ENCODE measurements at regions not wholly inside any gene's neighbourhood (a gene's known extent, or its start where the extent isn't known, plus 50 kb on each side); places are given as distances from the start of the nearest gene placed in this dataset.

DNA sequence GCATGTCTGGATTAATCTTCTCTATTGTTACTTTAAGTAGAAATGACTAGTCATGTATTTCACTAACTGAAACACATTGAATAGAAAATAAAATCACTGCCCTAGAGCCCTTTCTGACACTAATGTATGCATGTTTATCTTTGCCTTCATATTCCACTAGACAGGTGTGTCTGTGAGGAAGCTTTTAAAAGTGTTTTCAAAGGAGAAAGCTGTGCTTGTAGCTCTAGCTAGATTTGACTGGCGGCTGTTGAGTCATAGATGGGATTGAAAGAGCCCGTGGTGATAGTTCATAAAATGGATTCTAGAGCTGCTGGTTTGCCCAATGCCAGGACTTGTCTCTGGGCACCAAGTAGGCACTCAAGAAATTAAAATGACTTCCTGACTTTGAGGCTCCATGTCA, 189.0 kb upstream of the PIRT start:
- TF ChIP-seq, protein P1, sequence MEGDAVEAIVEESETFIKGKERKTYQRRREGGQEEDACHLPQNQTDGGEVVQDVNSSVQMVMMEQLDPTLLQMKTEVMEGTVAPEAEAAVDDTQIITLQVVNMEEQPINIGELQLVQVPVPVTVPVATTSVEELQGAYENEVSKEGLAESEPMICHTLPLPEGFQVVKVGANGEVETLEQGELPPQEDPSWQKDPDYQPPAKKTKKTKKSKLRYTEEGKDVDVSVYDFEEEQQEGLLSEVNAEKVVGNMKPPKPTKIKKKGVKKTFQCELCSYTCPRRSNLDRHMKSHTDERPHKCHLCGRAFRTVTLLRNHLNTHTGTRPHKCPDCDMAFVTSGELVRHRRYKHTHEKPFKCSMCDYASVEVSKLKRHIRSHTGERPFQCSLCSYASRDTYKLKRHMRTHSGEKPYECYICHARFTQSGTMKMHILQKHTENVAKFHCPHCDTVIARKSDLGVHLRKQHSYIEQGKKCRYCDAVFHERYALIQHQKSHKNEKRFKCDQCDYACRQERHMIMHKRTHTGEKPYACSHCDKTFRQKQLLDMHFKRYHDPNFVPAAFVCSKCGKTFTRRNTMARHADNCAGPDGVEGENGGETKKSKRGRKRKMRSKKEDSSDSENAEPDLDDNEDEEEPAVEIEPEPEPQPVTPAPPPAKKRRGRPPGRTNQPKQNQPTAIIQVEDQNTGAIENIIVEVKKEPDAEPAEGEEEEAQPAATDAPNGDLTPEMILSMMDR (conservative IDR thresholded peaks at IDR 0.05; ENCODE audit: low read length): no peak
- no peak for TF ChIP-seq EZH2phosphoT487 (IDR thresholded peaks at IDR 0.05; ENCODE audit: borderline replicate concordance, low read depth, low read length)
